Panc1 (cell line): ENCODE measurements at regions not wholly inside any gene's neighbourhood (a gene's known extent, or its start where the extent isn't known, plus 50 kb on each side); places are given as distances from the start of the nearest gene placed in this dataset.

Experiments
- CTCF ChIP-seq: fragments of 450-650 bp; IDR thresholded peaks from 2 replicates; pipeline ENCODE4 v1.5.1; 2017; ENCODE audit warnings: mild to moderate bottlenecking
- POLR2AphosphoS5 ChIP-seq: IDR thresholded peaks from 2 replicates; pipeline ENCODE4 v1.6.1; 2012; ENCODE audit warnings: mild to moderate bottlenecking, low read depth, low read length, moderate library complexity
- REST ChIP-seq, 2 experiments: IDR thresholded peaks; 2 replicates each; pipeline ENCODE4 v1.6.1; 2011 to 2012; ENCODE audit warnings: low read depth in 2 of 2, control low read depth in 1 of 2, low read length in 1 of 2, mild to moderate bottlenecking in 1 of 2, moderate library complexity in 1 of 2; ENCODE audit not compliant: insufficient read depth in 1 of 2

- TF ChIP-seq CTCF: no peak
- no peak for TF ChIP-seq REST (IDR thresholded peaks at IDR 0.05; ENCODE audit: insufficient read depth in 1 of 2, low read depth in 2 of 2, low read length in 1 of 2)
- TF ChIP-seq POLR2AphosphoS5: no peak
Measured at GRCh38 chr13:60282186-60282585, 114.8 kb upstream of the TDRD3 start.
